GM21723 (cell line): ENCODE measurements at regions not wholly inside any gene's neighbourhood (a gene's known extent, or its start where the extent isn't known, plus 50 kb on each side); places are given as distances from the start of the nearest gene placed in this dataset.
"Not testable (repeated sequence)": the region's sequence is repeated elsewhere in the genome, so short reads cannot be mapped to it uniquely, and the experiment has no call there.

Experiments
- ATAC-seq: cut with Tn5 transposase; IDR thresholded peaks from one replicate; pipeline ENCODE4 v1.9.1; 2021; ENCODE audit warnings: mild to moderate bottlenecking, moderate library complexity; ENCODE audit not compliant: unreplicated experiment

DNA sequence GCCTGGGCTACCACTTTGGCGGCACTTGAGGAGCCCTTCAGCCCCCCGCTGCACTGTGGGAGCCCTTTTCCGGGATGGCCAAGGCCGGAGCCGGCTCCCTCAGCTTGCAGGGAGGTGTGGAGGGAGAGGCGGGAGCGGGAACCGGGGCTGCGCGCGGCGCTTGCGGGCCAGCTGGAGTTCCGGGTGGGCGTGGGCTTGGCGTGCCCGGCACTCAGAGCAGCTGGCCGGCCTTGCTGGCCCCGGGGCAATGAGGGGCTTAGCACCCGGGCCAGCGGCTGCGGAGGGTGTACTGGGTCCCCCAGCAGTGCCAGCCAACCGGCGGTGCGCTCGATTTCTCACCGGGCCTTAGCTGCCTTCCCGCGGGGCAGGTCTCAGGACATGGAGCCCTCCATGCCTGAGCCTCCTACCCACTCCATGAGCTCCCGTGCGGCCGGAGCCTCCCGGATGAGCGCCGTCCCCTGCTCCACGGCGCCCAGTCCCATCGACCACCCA, 1602.9 kb upstream of the PCDH7 start:
- not testable (repeated sequence) for ATAC-seq

DNA sequence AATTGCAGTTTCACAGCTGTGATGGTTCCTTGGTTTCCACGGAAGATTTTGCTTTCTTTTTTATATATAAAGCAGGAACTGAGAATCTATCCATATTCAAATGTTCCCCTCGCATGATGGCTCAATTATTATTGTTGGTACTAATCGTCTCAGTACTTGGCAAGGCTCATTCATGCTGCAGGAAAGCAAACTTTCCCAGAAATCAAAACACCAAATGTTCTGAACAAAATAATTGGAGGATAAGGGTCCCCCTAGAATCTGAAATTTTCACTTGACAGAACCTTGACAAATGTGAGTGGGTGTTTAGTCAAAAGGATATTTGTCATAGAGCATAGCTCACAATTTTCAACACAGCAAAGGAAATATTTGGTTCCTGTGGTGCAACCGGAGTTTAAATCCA, 1598.6 kb upstream of the PCDH7 start:
- ATAC-seq, result no peak

DNA sequence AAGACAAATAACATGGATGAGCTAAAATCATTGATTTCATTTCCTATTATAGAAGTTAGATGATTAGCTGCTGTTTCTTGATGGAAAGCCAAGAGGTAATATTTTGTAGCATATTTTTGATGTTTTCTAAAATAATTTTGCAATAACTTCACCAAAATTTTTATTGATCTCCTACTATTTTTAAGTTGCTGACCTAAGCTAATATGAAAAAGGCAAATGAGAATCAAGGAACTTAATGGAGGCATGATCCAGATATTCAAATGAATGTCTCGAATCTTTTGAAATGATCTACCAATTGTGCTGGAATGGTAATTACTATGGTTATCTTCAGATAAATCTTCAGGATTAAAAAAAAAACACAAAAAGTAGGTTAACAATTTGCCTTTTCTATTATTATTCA, 1591.4 kb upstream of the PCDH7 start:
- no peak for ATAC-seq

DNA sequence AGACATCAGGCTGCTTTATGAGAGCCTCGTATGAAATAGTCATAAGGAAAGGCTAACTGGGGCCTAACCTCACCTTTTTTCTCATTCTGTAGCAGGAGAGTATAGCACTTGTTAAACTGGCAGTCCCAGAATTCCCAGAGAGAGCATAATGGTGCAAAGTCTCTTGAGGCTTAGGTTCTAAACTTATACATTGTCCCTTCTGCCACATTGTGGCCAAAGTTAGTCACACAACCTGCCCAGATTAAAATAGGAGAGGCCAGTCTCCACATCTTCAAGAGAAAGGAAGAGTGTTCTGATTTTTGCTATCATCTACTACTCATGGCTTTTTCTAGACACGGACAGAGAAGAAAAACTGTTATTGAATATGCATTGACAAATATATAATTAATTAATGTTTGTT, 1588.9 kb upstream of the PCDH7 start:
- ATAC-seq, result no peak

DNA sequence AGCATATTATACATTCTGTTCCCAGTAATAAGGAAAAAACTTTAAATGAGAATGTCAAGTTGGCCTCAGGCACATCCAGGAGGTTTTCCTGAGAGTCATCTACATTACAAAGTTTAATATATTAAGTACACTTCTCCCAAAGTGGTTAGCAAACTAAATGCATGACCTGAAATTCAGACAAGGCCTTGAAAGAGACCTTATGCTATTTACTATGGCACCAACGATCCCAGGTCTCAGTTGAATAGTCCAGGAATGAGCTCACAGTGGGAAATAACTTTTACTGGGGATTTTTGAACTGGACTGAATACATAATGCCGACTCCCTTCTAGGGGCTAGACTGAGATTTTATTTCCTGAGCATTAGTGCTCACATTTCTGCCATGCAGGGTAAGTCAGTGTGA, 1577.5 kb upstream of the PCDH7 start:
- no peak for ATAC-seq

DNA sequence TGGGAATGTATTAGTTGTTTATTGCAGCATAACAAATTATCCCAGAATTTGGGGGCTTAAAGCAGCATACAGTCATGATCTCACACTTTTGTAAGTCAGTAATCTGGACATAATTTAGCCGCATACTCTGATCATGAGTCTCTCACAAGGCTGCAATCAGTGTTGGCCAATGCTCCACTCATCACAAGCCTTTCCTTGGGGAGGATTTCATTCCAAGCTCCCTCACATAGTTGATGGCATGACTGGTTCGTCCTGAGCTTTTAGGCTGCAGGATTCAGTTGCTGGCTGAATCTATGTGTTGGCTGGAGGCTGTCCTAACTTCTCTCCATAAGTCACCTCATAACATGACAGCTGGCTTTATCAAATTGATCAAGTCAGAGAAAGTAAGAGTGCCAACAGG, 1568.6 kb upstream of the PCDH7 start:
- ATAC-seq, result no peak

DNA sequence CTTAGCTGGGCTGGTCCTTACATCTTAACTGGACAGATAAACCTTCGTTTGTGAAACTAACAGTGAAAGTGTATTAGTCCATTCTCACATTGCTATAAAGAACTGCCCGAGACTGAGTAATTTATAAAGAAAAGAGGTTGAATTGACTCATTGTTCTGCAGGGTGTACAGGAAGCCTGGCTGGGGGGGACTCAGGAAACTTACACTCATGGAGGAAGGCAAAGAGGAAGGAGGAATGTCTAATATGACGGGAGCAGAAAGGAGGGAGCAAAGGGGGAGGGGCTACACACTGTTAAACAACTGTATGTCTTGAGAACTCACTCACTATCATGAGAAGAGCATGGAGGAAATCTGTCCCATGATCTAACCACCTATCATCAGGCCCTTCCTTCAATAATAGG, 1566.5 kb upstream of the PCDH7 start:
- ATAC-seq, result no peak

DNA sequence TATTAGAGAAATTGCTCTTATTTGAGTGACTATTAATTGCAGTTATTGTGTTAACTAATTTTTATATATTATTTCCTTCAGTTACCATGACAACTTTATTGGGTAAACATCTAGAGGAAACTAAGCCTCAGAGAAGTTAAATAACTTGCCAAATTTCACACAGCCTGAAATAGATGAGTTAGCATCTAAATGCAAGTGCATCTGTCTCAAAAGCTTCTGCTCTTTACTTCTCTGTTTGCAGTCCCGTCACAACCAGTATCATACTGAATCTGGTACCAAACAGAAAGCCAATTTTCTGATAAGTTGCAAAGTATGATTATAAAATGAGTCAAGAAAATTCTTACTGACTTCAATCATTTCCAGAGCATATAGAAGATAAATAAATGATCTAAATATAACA, 1544.9 kb upstream of the PCDH7 start:
- ATAC-seq, result no peak

DNA sequence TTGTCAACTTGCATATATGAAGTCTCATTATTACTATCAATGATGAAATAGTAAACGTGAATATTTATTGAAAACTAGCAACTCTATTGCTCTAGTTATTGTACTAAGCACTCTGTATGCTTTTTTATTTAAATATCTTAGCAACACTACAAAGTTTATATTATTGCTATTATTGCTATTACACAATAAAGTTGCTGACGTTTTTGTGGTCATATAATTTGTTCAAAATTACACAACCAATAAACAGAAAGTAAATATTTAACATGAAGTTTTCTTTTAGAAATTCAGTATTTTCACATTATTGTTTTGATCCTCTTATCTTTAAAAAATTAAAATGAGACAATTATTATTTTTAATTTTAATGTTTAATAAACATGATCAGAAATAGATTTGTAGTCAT, 1521.1 kb upstream of the PCDH7 start:
- ATAC-seq, result no peak

DNA sequence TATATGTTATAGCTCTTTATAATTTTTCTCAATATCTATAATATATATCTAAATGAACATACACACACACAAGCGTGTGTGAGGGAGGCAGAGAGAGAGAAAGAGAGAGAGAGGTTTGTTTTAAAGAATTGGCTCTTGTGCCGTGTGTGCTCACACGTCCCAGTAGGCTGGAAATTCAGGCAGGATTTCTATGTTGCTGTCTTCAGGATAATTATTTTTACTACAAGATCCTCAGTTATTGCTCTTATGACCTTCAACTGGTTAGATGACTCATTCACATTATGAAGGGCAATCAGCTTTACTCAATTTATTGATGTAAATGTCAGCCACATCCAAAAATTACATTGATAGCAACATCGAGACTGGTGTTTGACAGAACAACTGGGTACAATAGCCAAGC, 1520.7 kb upstream of the PCDH7 start:
- ATAC-seq, result no peak

DNA sequence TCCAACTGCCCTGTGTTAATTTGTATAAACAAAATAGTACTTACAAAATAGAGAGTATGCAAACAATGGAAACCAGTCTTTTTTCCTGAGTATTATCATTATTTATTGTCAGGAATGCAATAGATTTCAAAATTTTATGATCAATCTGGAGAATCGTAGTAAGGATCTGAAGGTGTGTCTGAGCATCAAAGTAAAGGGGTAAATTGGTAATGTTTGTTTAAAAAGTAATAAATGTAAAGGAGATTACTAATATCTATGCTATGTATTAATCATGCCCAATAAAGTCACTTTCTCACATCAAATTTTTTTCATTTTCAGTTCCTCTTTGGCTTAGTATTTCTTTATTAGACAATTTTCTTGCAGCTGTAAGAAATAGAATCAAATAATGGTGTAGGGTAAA, 1507.1 kb upstream of the PCDH7 start:
- no peak for ATAC-seq

DNA sequence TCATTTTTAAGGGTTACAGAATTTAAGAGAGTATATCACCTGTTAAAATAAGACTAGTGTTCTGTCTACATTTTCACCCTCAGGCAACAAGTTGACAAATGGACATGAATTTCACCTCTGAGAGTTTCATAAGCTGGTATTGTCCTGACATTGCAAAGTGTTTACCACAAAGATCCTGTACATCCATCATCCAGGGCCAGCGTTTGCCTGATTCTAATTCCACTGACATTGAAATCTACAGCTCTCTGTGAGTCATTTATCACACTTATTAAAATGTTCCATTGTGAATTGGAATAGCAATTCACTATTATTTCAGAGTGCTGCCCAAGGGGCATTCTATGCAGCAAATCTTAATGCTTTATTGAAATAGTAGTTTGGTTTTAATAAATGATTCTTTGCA, 1499.4 kb upstream of the PCDH7 start:
- no peak for ATAC-seq

DNA sequence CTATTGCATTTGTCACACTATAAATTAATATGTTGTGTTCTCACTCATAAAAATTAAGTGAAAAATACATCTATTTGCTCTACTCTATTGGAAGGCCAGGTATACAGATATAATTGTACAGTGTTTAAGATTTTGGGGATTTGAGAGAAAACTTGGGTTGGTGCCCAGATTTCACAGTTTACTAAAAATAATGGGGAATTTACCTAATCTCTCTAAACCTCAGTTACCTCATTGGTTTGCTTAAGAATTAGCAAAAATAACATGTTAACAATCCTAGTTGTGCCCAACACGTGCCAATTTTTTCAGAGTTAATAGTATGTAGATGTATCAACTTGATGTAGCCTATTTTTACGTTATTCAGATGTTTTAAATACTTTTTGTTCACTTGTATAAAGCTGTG, 1495.3 kb upstream of the PCDH7 start:
- ATAC-seq, result no peak

DNA sequence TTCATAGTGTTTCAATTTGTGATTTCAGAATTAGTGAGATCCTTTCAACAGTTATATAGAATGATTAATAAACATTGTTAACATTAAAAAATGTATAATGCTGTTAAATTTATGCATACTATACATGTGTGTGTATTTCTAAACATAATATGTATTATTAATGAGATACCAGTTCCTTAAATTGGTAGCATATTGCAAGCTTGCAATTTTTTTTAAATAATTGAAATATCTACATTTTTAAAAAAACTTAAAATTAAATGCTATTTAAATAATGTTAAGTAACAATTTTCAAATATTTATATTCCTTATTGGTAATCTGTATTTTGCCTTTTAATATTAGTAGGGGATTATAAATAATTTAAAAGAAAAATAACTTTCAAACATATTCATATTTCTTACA, 1479.5 kb upstream of the PCDH7 start:
- no peak for ATAC-seq

DNA sequence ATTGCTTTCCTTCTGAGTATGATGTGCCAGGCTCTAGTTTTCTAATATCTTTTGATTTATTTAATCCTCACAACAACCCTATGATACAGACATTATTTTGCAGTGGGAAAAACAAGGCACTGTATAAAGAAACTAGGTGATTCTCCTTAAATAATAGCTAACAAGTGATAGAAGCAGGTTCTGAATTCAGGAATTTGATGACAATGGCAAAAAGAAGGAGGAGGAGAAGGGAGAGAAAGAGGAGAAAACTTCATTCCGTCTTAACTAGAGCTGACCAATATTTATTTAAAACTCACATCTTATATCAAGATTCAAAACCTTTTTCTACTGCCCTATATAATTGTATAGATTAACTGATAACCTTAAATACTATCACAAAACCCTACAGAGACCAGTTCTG, 1477.1 kb upstream of the PCDH7 start:
- no peak for ATAC-seq

DNA sequence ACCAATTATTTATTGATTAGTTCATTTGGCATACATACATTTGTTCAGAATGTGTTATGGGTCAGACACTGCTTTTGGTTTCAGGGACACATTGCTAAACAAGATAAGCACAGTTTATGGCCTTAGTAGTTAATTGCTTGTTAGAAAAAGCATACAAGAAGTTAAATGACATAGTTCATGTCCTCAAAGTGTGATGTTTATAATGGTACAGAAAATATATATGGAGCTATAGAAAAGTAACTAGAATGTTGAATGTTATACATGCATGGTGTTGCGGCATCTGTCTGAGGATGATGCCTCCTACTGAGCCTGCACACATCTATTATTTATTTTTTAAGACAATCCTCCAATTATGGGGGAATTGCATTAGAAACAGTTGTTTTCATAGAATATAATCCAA, 1476.3 kb upstream of the PCDH7 start:
- no peak for ATAC-seq

DNA sequence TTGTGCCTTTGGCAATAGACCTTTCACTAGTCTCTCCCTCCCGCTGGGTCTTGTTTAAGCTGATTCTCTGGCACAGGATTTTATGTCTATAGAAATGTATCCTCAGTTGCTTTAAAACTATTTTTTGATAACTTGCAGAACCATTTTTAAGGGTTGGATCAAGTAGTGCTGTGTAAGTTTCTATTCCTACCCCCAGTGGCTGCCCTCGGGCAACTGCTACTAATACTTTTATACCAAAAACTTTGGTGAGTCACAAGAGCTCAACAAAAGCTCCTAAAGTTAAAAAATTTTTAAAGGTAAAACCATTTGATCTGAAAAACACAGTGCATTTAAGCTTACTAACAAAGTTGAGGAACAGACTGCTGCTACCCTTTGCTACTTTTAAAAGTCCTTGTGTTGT, 1460.6 kb upstream of the PCDH7 start:
- no peak for ATAC-seq

DNA sequence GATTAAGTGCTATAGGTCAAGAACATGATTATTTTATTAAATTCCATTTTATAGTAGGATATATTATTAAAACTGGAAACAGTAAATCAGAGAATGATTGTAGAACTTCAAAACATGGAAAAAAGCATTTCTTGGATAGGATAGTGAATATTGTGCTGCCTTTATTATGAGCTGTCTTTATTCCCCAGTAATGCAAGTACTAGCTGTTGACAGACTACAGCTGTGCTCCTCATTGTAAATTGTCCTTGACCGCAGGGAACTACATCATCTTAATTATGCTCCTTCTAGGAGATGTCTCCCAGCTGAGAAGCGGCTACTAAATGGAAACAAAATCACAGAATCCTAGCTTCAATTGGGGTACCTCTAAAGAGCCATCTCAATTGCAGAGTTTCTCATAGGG, 1457.2 kb upstream of the PCDH7 start:
- no peak for ATAC-seq

DNA sequence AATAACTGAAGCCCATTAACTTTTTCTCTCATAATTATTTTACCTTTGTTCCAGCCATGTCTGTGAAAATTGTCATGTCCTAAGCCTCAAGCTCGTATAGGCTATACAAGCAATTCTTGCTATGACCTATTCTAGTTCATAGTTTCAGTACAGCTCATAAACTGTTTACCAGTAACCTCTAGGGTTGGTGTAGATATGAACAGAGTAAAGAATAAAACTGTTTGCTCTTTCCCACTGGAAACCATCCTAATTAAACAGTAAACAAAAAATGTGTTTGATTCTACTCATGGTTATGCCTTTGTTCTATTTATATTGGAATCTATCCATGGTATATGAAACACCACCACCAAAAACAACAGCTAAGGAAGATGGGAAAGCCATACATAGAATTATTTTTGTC, 1444.0 kb upstream of the PCDH7 start:
- ATAC-seq, result no peak

DNA sequence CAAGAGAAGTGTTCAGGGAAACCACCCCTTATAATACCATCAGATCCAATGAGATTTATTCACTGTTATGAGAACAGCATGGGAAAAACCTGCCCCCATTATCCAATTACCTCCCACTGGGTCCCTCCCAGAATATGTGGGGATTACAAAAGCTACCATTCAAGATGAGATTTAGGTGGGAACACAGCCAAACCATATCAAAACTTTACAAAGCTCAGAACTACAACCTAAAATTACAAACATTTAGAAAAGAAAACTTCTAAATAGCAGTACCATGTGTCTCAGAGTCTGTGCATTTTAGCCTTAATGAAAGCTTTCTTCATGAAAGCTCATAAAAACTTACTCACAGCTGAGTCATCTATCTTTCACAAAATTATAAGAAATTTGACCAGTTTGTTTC, 1442.8 kb upstream of the PCDH7 start:
- no peak for ATAC-seq

DNA sequence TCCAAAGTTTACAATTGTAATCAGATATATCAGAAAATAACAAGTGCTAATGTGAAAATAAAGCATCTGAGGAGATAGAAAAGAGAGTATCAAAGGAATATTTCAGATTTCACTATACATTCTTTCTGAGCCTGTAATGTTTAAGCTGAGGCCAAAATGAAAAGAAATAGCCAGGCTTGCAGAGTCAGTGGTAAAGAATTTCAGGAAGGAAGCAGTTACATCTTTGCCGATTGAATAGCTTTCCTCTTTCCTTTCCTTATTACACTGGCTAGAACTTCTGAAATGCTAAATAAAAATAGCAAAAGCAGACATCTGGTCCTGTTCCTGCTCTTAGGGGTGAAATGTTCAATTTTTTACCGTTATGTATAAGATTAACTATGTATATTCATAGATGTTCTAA, 1441.6 kb upstream of the PCDH7 start:
- no peak for ATAC-seq

DNA sequence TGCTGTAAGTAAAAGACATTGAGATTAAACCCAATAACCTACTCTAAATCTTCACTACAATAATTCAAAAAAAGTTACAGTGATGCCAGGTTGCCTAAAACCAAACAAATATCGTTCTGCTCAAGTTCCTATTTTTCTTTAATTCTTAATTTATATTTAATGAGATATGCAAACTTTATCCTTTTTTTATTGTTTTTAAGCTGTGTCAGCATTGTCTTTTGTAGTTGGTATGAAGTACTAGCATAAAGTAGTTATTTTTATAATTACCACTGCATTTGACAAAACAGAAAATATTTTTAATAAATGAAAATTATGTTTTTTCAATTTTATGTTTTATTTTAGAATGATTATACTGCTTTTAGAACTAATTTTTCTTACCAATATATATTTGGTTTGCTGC, 1431.1 kb upstream of the PCDH7 start:
- no peak for ATAC-seq

DNA sequence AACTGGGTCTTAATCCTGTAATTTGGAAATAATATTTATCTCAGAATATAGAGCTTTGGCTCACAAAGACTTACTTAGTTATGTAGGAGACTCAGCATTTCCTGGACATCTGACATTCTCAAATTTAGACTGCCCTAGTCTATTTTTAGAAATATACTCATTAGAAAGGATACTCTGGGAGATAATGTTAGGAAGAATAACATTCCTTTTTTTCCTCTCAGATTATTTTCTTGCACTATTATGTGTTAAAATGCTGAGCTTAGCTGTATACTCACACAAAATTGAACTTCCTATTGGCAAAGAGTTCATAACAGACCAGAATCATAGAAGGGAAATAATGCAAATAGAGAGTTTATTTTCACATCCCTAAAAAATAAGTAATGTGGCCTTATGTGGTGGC, 1424.9 kb upstream of the PCDH7 start:
- ATAC-seq, result no peak

DNA sequence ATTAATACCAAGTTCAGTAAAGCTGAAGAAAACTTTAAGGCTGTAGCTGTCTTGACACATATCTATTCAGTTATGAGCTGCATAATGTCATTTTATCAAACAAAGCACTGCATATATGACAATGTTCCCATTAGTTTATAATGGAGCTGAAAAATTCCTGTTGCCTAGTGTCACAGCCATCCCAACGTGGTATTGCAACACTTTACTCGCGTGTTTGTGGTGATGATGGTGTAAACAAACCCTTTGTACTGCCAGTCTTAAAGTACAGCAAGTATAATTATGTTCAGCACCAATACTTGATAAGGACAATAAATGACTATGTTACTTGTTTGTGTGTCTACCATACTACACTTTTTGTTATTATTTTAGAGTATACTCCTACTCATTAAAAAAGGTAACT, 1415.6 kb upstream of the PCDH7 start:
- ATAC-seq, result no peak
